ENCODE measurements at regions not wholly inside any gene's neighbourhood (a gene's known extent, or its start where the extent isn't known, plus 50 kb on each side); places are given as distances from the start of the nearest gene placed in this dataset.

GRCh38 chr2:7182525-7182924 is 265.3 kb downstream of the RNF144A start:
- Histone ChIP-seq H3K4me3 (IDR thresholded peaks at IDR 0.05; ENCODE audit: insufficient read depth, low read depth, low read length) (no peak overlapping the region), H3K27me3 (ENCODE audit: insufficient read depth, low read depth) (no peaks in the 10 kb centered on the region), H4K20me1 (ENCODE audit: insufficient read depth) (no peaks in the 10 kb centered on the region), H3K4me2 (no peak overlapping the region), H3K4me1 (ENCODE audit: low read depth, poor library complexity, severe bottlenecking) (no peaks in the 10 kb centered on the region), H3K27ac (no peak overlapping the region), H3K79me2 (ENCODE audit: insufficient read depth, low read depth) (no peaks in the 10 kb centered on the region), H3K9ac (no peak overlapping the region), H2AFZ (ENCODE audit: low read depth) (no peak overlapping the region), H3K36me3 (ENCODE audit: insufficient read depth) (no peaks in the 10 kb centered on the region)
- TF ChIP-seq CTCF (conservative IDR thresholded peaks at IDR 0.05; ENCODE audit: low read depth, low read length) = no peak

GRCh38 chr2:7189106-7189505 is 271.9 kb downstream of the RNF144A start:
- Histone ChIP-seq H3K27ac (no peak overlapping the region), H3K79me2 (ENCODE audit: insufficient read depth, low read depth) (no peaks in the 10 kb centered on the region), H3K4me1 (ENCODE audit: low read depth, poor library complexity, severe bottlenecking) (no peaks in the 10 kb centered on the region), H3K4me3 (IDR thresholded peaks at IDR 0.05; ENCODE audit: insufficient read depth, low read depth, low read length) (no peak overlapping the region), H3K9ac (no peak overlapping the region), H2AFZ (ENCODE audit: low read depth) (no peak overlapping the region), H4K20me1 (ENCODE audit: insufficient read depth) (no peaks in the 10 kb centered on the region), H3K4me2 (no peak overlapping the region), H3K27me3 (ENCODE audit: insufficient read depth, low read depth) (no peaks in the 10 kb centered on the region), H3K36me3 (ENCODE audit: insufficient read depth) (no peaks in the 10 kb centered on the region)
- no peak for TF ChIP-seq CTCF (conservative IDR thresholded peaks at IDR 0.05; ENCODE audit: low read depth, low read length)

- H3K79me2 ChIP-seq (ENCODE audit: insufficient read depth, low read depth) = no peaks in the 10 kb centered on the region
- H3K4me3 ChIP-seq (IDR thresholded peaks at IDR 0.05; ENCODE audit: insufficient read depth, low read depth, low read length) = no peak overlapping the region
- no peak overlapping the region for H3K9ac ChIP-seq
- no peaks in the 10 kb centered on the region for H4K20me1 ChIP-seq (ENCODE audit: insufficient read depth)
- TF ChIP-seq CTCF (conservative IDR thresholded peaks at IDR 0.05; ENCODE audit: low read depth, low read length) = no peak
- H2AFZ ChIP-seq (ENCODE audit: low read depth) = no peak overlapping the region
- H3K27me3 ChIP-seq (ENCODE audit: insufficient read depth, low read depth) = no peaks in the 10 kb centered on the region
- no peaks in the 10 kb centered on the region for H3K36me3 ChIP-seq (ENCODE audit: insufficient read depth)
- no peak overlapping the region for H3K27ac ChIP-seq
- no peaks in the 10 kb centered on the region for H3K4me1 ChIP-seq (ENCODE audit: low read depth, poor library complexity, severe bottlenecking)
- H3K4me2 ChIP-seq = no peak overlapping the region
Measured at GRCh38 chr2:7190587-7191324, 273.5 kb downstream of the RNF144A start.

- H2AFZ ChIP-seq (ENCODE audit: low read depth) = no peak overlapping the region
- H3K4me1 ChIP-seq (ENCODE audit: low read depth, poor library complexity, severe bottlenecking) = no peaks in the 10 kb centered on the region
- no peak overlapping the region for H3K4me3 ChIP-seq (IDR thresholded peaks at IDR 0.05; ENCODE audit: insufficient read depth, low read depth, low read length)
- H3K4me2 ChIP-seq = no peak overlapping the region
- no peaks in the 10 kb centered on the region for H4K20me1 ChIP-seq (ENCODE audit: insufficient read depth)
- no peak overlapping the region for H3K9ac ChIP-seq
- H3K36me3 ChIP-seq (ENCODE audit: insufficient read depth) = no peaks in the 10 kb centered on the region
- no peaks in the 10 kb centered on the region for H3K27me3 ChIP-seq (ENCODE audit: insufficient read depth, low read depth)
- no peaks in the 10 kb centered on the region for H3K79me2 ChIP-seq (ENCODE audit: insufficient read depth, low read depth)
- no peak overlapping the region for H3K27ac ChIP-seq
- no peak for TF ChIP-seq CTCF (conservative IDR thresholded peaks at IDR 0.05; ENCODE audit: low read depth, low read length)
Measured at GRCh38 chr2:7191932-7192331, 274.7 kb downstream of the RNF144A start.

Measured in KMS-11 (cell line).